GM18520 (cell line): ENCODE measurements at regions not wholly inside any gene's neighbourhood (a gene's known extent, or its start where the extent isn't known, plus 50 kb on each side); places are given as distances from the start of the nearest gene placed in this dataset.

Experiments used
- ATAC-seq: cut with Tn5 transposase; IDR thresholded peaks from one replicate; pipeline ENCODE4 v1.9.1; 2021; ENCODE audit not compliant: unreplicated experiment

- ATAC-seq: no peak
Observed at GRCh38 chr1:166785987-166786386, 53.3 kb upstream of the POGK start.

GRCh38 chr1:166789286-166789685, 50.0 kb upstream of the POGK start:
- ATAC-seq: no peak
